ENCODE measurements at regions not wholly inside any gene's neighbourhood (a gene's known extent, or its start where the extent isn't known, plus 50 kb on each side); places are given as distances from the start of the nearest gene placed in this dataset.
"Not testable (repeated sequence)": the region's sequence is repeated elsewhere in the genome, so short reads cannot be mapped to it uniquely, and the experiment has no call there.

GRCh38 chr1:100814938-100815337, 79.7 kb downstream of the EXTL2 start:
- TF ChIP-seq CTCF (conservative IDR thresholded peaks at IDR 0.05 in 1 of 2, IDR thresholded peaks at IDR 0.05 in 1 of 2; ENCODE audit: extremely low read depth in 1 of 2, insufficient read depth in 1 of 2, low read depth in 1 of 2, low read length in 2 of 2); EZH2 (IDR thresholded peaks at IDR 0.05; ENCODE audit: borderline replicate concordance, low read length): not testable (repeated sequence)
